ENCODE measurements at regions not wholly inside any gene's neighbourhood (a gene's known extent, or its start where the extent isn't known, plus 50 kb on each side); places are given as distances from the start of the nearest gene placed in this dataset.

DNA sequence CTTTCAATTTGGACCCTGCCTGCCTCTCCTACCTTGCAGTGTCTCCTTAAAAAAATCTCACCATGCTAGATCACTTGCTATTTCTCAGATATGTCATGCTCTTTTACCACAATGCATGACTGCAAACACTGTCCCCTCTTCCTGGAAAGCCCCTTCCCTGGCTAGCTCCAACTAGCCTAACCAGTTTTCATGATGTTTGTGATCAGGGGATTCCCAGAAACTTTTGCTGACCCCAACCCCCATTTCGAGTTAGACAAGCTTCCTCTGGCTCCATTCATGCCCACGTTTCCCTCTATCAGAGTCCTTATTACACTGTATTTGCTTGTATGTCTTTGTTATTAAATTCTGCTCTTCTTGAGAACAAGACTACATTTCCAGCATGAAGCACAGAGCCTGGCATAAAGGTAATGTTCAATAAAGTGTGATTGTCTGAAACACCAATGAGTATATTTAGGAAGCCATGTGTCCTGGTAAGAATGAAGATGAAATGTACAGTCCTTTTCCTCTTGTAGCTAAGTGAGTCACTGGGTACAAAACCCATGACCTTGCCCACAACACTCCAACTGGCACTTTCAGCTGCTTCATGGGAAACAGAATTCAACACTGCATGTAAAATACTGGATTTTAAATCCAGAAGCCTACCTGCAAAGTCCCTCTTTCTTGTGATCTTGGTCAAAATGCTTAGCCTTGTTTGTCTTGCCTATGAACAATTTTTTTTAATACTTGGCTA, 62.0 kb upstream of the ATL2 start:
- Histone ChIP-seq H3K36me3 (no peaks in the 10 kb centered on the region), H3K4me3 (no peak overlapping the region), H3K4me1 (peaks cover 10 to 57% (median 12%) of the 10 kb centered on the region in 3 donors), H3K27ac (no peak overlapping the region), H3K27me3 (no peaks in the 10 kb centered on the region), H3K9me3 (no peaks in the 10 kb centered on the region)
- no peak for ATAC-seq
- 46 to 73% methylated on average over 2 of the region's 2 CpGs for WGBS, 2 donors (ENCODE audit: low coverage in 1 of 2)
- TF ChIP-seq EP300 (IDR thresholded peaks at IDR 0.05) (no peak), POLR2AphosphoS5 (IDR thresholded peaks at IDR 0.05) (no peak), POLR2A (IDR thresholded peaks at IDR 0.05) (no peak)
- TF ChIP-seq, protein P1, sequence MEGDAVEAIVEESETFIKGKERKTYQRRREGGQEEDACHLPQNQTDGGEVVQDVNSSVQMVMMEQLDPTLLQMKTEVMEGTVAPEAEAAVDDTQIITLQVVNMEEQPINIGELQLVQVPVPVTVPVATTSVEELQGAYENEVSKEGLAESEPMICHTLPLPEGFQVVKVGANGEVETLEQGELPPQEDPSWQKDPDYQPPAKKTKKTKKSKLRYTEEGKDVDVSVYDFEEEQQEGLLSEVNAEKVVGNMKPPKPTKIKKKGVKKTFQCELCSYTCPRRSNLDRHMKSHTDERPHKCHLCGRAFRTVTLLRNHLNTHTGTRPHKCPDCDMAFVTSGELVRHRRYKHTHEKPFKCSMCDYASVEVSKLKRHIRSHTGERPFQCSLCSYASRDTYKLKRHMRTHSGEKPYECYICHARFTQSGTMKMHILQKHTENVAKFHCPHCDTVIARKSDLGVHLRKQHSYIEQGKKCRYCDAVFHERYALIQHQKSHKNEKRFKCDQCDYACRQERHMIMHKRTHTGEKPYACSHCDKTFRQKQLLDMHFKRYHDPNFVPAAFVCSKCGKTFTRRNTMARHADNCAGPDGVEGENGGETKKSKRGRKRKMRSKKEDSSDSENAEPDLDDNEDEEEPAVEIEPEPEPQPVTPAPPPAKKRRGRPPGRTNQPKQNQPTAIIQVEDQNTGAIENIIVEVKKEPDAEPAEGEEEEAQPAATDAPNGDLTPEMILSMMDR (IDR thresholded peaks at IDR 0.05): no peak

DNA sequence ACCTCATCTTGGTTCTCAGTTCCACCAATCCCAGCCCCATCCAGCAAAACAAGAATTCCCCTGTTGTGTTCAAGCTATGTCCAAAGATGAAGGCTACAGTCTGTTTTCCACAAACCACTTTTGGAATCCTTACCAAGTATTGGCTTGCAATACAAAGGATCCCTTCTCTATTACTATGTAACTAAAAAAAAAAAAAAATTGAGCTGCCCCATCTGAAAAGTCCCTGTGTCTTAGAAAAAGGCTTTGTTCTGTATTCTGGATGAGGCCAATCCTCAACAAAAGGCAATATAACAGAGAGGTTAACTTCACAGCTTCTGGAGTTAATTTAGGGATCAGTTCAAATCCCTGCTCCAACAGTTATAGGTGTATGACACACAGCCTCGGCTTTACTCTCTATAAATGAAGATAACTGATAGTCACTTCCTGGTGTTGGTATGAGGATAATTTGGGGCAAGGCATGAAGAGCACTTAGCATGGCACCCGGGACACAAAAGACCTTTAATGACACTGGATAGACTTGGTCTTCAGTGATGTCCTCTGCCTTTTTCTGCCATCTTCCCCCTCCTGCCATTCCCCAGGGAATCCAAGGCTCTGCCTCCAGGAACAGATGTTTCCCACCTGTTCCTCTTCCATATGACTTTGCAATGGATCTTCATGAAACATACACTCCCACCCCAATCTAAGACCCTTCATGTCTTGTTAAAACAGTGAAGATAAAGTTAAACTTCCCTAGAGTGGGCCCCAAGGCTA, 61.2 kb upstream of the ATL2 start:
- H3K36me3 ChIP-seq: no peaks in the 10 kb centered on the region
- no peak overlapping the region for H3K27ac ChIP-seq
- H3K9me3 ChIP-seq: no peaks in the 10 kb centered on the region
- H3K4me1 ChIP-seq: peaks cover 7 to 54% (median 8%) of the 10 kb centered on the region in 3 donors
- H3K4me3 ChIP-seq: no peak overlapping the region
- 56 to 80% methylated on average over 1 to 2 of the region's 2 CpGs for WGBS, 2 donors (ENCODE audit: low coverage in 1 of 2)
- ATAC-seq: no peak
- H3K27me3 ChIP-seq: no peaks in the 10 kb centered on the region
- TF ChIP-seq POLR2AphosphoS5 (IDR thresholded peaks at IDR 0.05) (no peak), POLR2A (IDR thresholded peaks at IDR 0.05) (no peak), EP300 (IDR thresholded peaks at IDR 0.05) (no peak)
- TF ChIP-seq, protein P1 (IDR thresholded peaks at IDR 0.05): no peak

DNA sequence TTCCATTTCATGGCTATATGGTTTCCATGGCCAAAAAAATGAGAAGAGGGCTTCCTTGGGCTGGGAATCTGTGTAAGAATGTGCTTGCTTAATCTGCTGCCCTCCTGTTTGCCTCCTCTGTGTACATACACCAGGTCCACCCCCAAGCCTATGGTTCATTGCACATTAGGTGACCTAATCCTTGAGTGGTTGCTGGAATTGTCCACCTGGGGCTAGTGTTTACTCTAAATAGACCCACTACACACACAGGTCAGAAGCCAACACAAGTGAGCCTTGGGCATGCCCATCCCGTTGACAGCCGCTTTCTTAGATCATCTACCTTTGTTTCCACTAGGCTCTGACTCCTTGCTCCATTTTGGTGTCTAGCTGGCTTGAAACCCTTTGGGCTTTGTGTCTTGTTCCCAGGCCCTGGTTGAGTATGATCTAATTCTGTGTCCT, 59.2 kb upstream of the ATL2 start:
- no peak for ATAC-seq
- WGBS, 2 donors (ENCODE audit: low coverage in 1 of 2): 86 to 100% methylated on average over 2 of the region's 2 CpGs
- H3K27me3 ChIP-seq: no peaks in the 10 kb centered on the region
- H3K27ac ChIP-seq: no peak overlapping the region
- TF ChIP-seq, protein P1 (IDR thresholded peaks at IDR 0.05): no peak
- no peak for TF ChIP-seq POLR2A (IDR thresholded peaks at IDR 0.05)
- no peak for TF ChIP-seq EP300 (IDR thresholded peaks at IDR 0.05)
- TF ChIP-seq POLR2AphosphoS5 (IDR thresholded peaks at IDR 0.05): no peak
- H3K9me3 ChIP-seq: no peaks in the 10 kb centered on the region
- no peak overlapping the region for H3K4me3 ChIP-seq
- no peaks in the 10 kb centered on the region for H3K36me3 ChIP-seq
- peaks cover 0 to 52% (median 0%) of the 10 kb centered on the region in 3 donors for H3K4me1 ChIP-seq

DNA sequence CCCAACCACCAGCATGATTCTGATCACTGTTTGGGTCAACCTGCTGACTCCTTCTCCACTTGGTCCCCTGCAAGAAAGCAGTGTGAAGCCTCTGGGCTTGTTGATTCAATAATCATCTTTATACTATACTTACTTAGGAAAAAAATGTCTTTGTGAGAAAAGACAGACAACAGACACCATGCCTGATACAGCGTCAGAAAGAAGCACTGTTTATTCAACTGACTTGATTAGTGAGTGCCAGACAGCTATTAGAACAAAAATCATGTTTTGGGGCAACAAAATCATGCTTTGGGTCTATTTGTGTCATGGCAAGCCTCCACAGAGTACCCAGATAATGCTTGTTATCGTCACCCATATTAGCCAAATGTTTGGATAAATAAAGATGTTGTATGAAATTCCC, 58.7 kb upstream of the ATL2 start:
- Histone ChIP-seq H3K27me3 (no peaks in the 10 kb centered on the region), H3K27ac (no peak overlapping the region), H3K36me3 (no peaks in the 10 kb centered on the region), H3K4me3 (no peak overlapping the region), H3K9me3 (no peaks in the 10 kb centered on the region), H3K4me1 (peaks cover 0 to 52% (median 0%) of the 10 kb centered on the region in 3 donors)
- TF ChIP-seq EP300 (IDR thresholded peaks at IDR 0.05) (no peak), POLR2AphosphoS5 (IDR thresholded peaks at IDR 0.05) (no peak), POLR2A (IDR thresholded peaks at IDR 0.05) (no peak)
- TF ChIP-seq, protein P1 (IDR thresholded peaks at IDR 0.05): no peak
- ATAC-seq: no peak
- WGBS, 2 donors (ENCODE audit: low coverage in 1 of 2): 44 to 53% methylated on average over 2 of the region's 2 CpGs

Data from gastroesophageal sphincter (tissue), 4 donors.